H9 (cell line): ENCODE measurements at regions not wholly inside any gene's neighbourhood (a gene's known extent, or its start where the extent isn't known, plus 50 kb on each side); places are given as distances from the start of the nearest gene placed in this dataset.

Experiments used
- DNase-seq: peaks from one replicate; pipeline ENCODE4 v3.0.0-alpha.2; 2017
- H2AFZ ChIP-seq: one replicate; pipeline ENCODE4 v1.6.1; 2013; ENCODE audit warnings: mild to moderate bottlenecking, low read length, control low read depth, moderate library complexity
- H2AK5ac ChIP-seq: 2 replicates; pipeline ENCODE4 v1.6.1; 2013; ENCODE audit warnings: low read length, control low read depth, mixed read lengths; ENCODE audit not compliant: insufficient read length
- H2BK120ac ChIP-seq: one replicate; pipeline ENCODE4 v1.6.1; 2013; ENCODE audit warnings: low read depth, mild to moderate bottlenecking, low read length, control low read depth, inconsistent platforms; ENCODE audit not compliant: poor library complexity, severe bottlenecking
- H2BK12ac ChIP-seq: 2 replicates; pipeline ENCODE4 v1.6.1; 2013; ENCODE audit warnings: low read length, control low read depth, mixed read lengths, low read depth; ENCODE audit not compliant: insufficient read length
- H2BK15ac ChIP-seq: 2 replicates; pipeline ENCODE4 v1.6.1; 2013; ENCODE audit warnings: low read depth, low read length, control low read depth
- H2BK20ac ChIP-seq: one replicate; pipeline ENCODE4 v1.6.1; 2013; ENCODE audit warnings: low read depth, mild to moderate bottlenecking, low read length, control low read depth, inconsistent platforms; ENCODE audit not compliant: poor library complexity, severe bottlenecking
- H2BK5ac ChIP-seq: 2 replicates; pipeline ENCODE4 v1.6.1; 2013; ENCODE audit warnings: low read length, control low read depth, mixed read lengths; ENCODE audit not compliant: insufficient read length
- H3K14ac ChIP-seq: 2 replicates; pipeline ENCODE4 v1.6.1; 2013; ENCODE audit warnings: low read length, control low read depth; ENCODE audit not compliant: insufficient read depth
- H3K18ac ChIP-seq: 2 replicates; pipeline ENCODE4 v1.6.1; 2013; ENCODE audit warnings: low read depth, mild to moderate bottlenecking, mixed read lengths, low read length, control low read depth; ENCODE audit not compliant: insufficient read length
- H3K23ac ChIP-seq: 2 replicates; pipeline ENCODE4 v1.6.1; 2013; ENCODE audit warnings: low read length, control low read depth, mixed read lengths, low read depth; ENCODE audit not compliant: insufficient read length
- H3K23me2 ChIP-seq: 2 replicates; pipeline ENCODE4 v1.6.1; 2013; ENCODE audit warnings: low read depth, mild to moderate bottlenecking, mixed read lengths, low read length, control low read depth; ENCODE audit not compliant: insufficient read length, poor library complexity, severe bottlenecking
- H3K27ac ChIP-seq: 2 replicates; pipeline ENCODE4 v1.5.1; 2013; ENCODE audit warnings: low read length, control low read depth, mixed read lengths, low read depth; ENCODE audit not compliant: insufficient read length
- H3K27me3 ChIP-seq: 2 replicates; pipeline ENCODE4 v1.6.1; 2013; ENCODE audit warnings: low read length, control low read depth, inconsistent platforms; ENCODE audit not compliant: insufficient read depth
- H3K4ac ChIP-seq: 2 replicates; pipeline ENCODE4 v1.6.1; 2013; ENCODE audit warnings: low read depth, mild to moderate bottlenecking, control low read depth, inconsistent platforms, low read length, moderate library complexity
- H3K4me1 ChIP-seq: 2 replicates; pipeline ENCODE4 v1.6.1; 2013; ENCODE audit warnings: low read length, control low read depth, inconsistent platforms; ENCODE audit not compliant: insufficient read depth
- H3K4me2 ChIP-seq: 2 replicates; pipeline ENCODE4 v1.6.1; 2013; ENCODE audit warnings: low read length, control low read depth, mixed read lengths; ENCODE audit not compliant: insufficient read length, insufficient read depth
- H3K56ac ChIP-seq: 2 replicates; pipeline ENCODE4 v1.6.1; 2013; ENCODE audit warnings: low read depth, mild to moderate bottlenecking, mixed read lengths, low read length, control low read depth; ENCODE audit not compliant: insufficient read length
- H3K79me1 ChIP-seq: 2 replicates; pipeline ENCODE4 v1.6.1; 2013; ENCODE audit warnings: low read depth, mild to moderate bottlenecking, moderate library complexity, low read length, control low read depth, inconsistent platforms; ENCODE audit not compliant: insufficient read depth, poor library complexity, severe bottlenecking
- H3K79me2 ChIP-seq: 2 replicates; pipeline ENCODE4 v1.6.1; 2013; ENCODE audit warnings: low read length, control low read depth, inconsistent platforms; ENCODE audit not compliant: insufficient read depth
- H3K9ac ChIP-seq: 2 replicates; pipeline ENCODE4 v1.6.1; 2013; ENCODE audit warnings: low read length, control low read depth, mixed read lengths; ENCODE audit not compliant: insufficient read length; ENCODE audit errors: extremely low read depth
- H3K9me3 ChIP-seq: one replicate; pipeline ENCODE4 v1.6.1; 2013; ENCODE audit warnings: low read depth, low read length, inconsistent platforms; ENCODE audit not compliant: control insufficient read depth
- H3T11ph ChIP-seq: one replicate; pipeline ENCODE4 v1.6.1; 2013; ENCODE audit warnings: mild to moderate bottlenecking, low read length, control low read depth, inconsistent platforms
- H4K20me1 ChIP-seq: one replicate; pipeline ENCODE4 v1.6.1; 2013; ENCODE audit not compliant: control insufficient read depth, insufficient read length, insufficient read depth
- H4K5ac ChIP-seq: 2 replicates; pipeline ENCODE4 v1.6.1; 2013; ENCODE audit warnings: low read depth, mild to moderate bottlenecking, mixed read lengths, low read length, control low read depth; ENCODE audit not compliant: insufficient read length
- H4K8ac ChIP-seq: replicated peaks from 2 replicates; pipeline ENCODE4 v1.6.1; 2013; ENCODE audit warnings: low read length, control low read depth, mixed read lengths, low read depth; ENCODE audit not compliant: insufficient read length
- H4K91ac ChIP-seq: 2 replicates; pipeline ENCODE4 v1.6.1; 2013; ENCODE audit warnings: low read depth, mild to moderate bottlenecking, moderate library complexity, mixed read lengths, low read length, control low read depth; ENCODE audit not compliant: insufficient read length
- H3K27ac Mint-ChIP-seq, 3 experiments: 2 replicates in 2 of 3; 3 replicates in 1 of 3; pipeline ENCODE4 v1.8.0; 2020 to 2021; ENCODE audit warnings: mixed read lengths in 3 of 3, mild to moderate bottlenecking in 1 of 3, moderate library complexity in 1 of 3
- H3K27me3 Mint-ChIP-seq: 2 replicates; pipeline ENCODE4 v1.8.0; 2021; ENCODE audit warnings: low read depth, mild to moderate bottlenecking, moderate library complexity, mixed read lengths
- H3K36me3 Mint-ChIP-seq, 3 experiments: 2 replicates in 2 of 3; 3 replicates in 1 of 3; pipeline ENCODE4 v1.8.0; 2020 to 2021; ENCODE audit warnings: low read depth in 3 of 3, mixed read lengths in 3 of 3; ENCODE audit not compliant: insufficient read depth in 1 of 3
- H3K4me1 Mint-ChIP-seq, 2 experiments: 2 replicates each; pipeline ENCODE4 v1.8.0; 2020; ENCODE audit warnings: mixed read lengths in 2 of 2
- H3K4me3 Mint-ChIP-seq, 2 experiments: 2 replicates in 1 of 2; 3 replicates in 1 of 2; pipeline ENCODE4 v1.8.0; 2020 to 2021; ENCODE audit warnings: mild to moderate bottlenecking in 2 of 2, mixed read lengths in 2 of 2, moderate library complexity in 1 of 2
- H3K9me3 Mint-ChIP-seq, 2 experiments: 2 replicates in 1 of 2; 3 replicates in 1 of 2; pipeline ENCODE4 v1.8.0; 2020; ENCODE audit warnings: mild to moderate bottlenecking in 2 of 2, mixed read lengths in 2 of 2, moderate library complexity in 1 of 2
- CTCF ChIP-seq: fragments of 200-600 bp; sonication (generic); conservative IDR thresholded peaks from 3 replicates; pipeline ENCODE4 v1.8.0; 2021; ENCODE audit warnings: antibody characterized with exemption, mild to moderate bottlenecking
- WGBS: extraction: QIAGEN DNeasy Blood & Tissue Kit; methylation state at CpG from one replicate; pipeline ENCODE4 v1.1.7; 2013; ENCODE audit warnings: missing lambda C conversion rate, low lambda C conversion rate, mixed read lengths; ENCODE audit not compliant: insufficient read length; ENCODE audit errors: extremely low coverage; 5-methylcytosine and 5-hydroxymethylcytosine counted together

DNA sequence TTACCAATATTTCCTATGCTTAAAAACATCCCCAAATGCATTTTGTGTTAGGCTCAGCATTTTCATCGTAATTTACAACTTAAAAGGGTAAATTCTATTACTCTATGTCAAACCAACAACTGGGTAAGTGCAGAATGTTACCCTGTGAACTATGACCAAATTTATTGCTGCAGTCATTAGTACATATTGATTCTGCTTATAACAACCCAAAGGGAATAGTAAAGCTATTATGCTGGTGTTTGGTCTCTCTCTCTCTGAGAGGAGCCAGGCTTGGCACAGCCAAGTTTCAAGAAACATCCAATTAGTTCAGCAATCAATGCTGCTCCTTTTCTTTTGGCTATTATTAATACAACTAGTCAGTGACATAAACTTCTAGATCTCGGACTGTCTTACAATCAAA lies 747.7 kb downstream of the CENPC start:
- Mint-ChIP-seq H3K36me3 (peaks cover 0 to 6% (median 0%) of the 10 kb centered on the region in 3 experiments; a peak in 2 of 7 replicates), H3K9me3 (peaks cover 0 to 5% of the 10 kb centered on the region in 2 experiments; a peak in 1 of 5 replicates), H3K4me3 (no peak overlapping the region), H3K4me1 (no peaks in the 10 kb centered on the region), H3K27ac (no peak overlapping the region), H3K27me3 (no peaks in the 10 kb centered on the region)
- Histone ChIP-seq H3K4me1 (no peaks in the 10 kb centered on the region), H3K23me2 (no peaks in the 10 kb centered on the region), H3T11ph (no peak overlapping the region), H4K8ac (no peak overlapping the region), H2BK20ac (no peak overlapping the region), H3K23ac (no peak overlapping the region), H3K9ac (no peak overlapping the region), H3K4me2 (no peak overlapping the region), H3K27ac (no peak overlapping the region), H3K79me1 (no peaks in the 10 kb centered on the region), H4K5ac (no peak overlapping the region), H4K91ac (no peak overlapping the region), H4K20me1 (no peaks in the 10 kb centered on the region), H3K27me3 (no peaks in the 10 kb centered on the region), H2BK12ac (no peak overlapping the region), H3K4ac (no peak overlapping the region), H3K18ac (no peak overlapping the region), H3K56ac (no peak overlapping the region), H2BK120ac (no peak overlapping the region), H2AFZ (no peak overlapping the region), H3K9me3 (no peaks in the 10 kb centered on the region), H2BK15ac (no peak overlapping the region), H3K79me2 (no peaks in the 10 kb centered on the region), H2AK5ac (no peak overlapping the region), H2BK5ac (no peak overlapping the region), H3K14ac (no peak overlapping the region)
- DNase-seq, result no peak
- no peak for TF ChIP-seq CTCF
- no CpG with 5 or more reads among the region's 2 CpGs for WGBS
